Activated naive CD4-positive, alpha-beta T cell treated with anti-CD3 and anti-CD28 coated beads, Interleukin-2, amount 50 U/mL, for 16 hours (primary cell): ENCODE measurements at regions not wholly inside any gene's neighbourhood (a gene's known extent, or its start where the extent isn't known, plus 50 kb on each side); places are given as distances from the start of the nearest gene placed in this dataset.
"Not testable (repeated sequence)": the region's sequence is repeated elsewhere in the genome, so short reads cannot be mapped to it uniquely, and the experiment has no call there.

Experiments
- DNase-seq: peaks from one replicate; pipeline ENCODE4 v3.0.0-alpha.2; 2020

GRCh38 chr12:61996717-61997116, 263.5 kb upstream of the USP15 start:
- DNase-seq: no peak

DNA sequence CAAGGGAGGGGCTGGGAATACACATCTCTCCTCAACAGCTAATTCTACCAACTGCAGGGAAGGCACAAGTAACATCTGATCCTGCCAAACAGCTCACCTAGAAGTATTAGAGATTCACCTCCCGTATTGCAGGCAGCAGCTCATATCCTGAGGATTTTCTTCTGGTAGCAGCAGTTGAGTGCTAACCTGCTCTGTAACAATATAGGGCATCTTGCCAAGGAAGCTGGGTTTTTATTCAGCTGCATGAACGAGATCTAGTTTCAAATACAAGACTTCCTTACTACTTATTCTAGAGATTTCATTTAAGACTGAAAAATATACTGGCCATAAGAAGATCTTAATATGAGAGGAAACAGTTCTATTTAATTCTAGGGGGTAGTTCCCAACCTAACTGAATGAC, 261.4 kb upstream of the USP15 start:
- no peak for DNase-seq

DNA sequence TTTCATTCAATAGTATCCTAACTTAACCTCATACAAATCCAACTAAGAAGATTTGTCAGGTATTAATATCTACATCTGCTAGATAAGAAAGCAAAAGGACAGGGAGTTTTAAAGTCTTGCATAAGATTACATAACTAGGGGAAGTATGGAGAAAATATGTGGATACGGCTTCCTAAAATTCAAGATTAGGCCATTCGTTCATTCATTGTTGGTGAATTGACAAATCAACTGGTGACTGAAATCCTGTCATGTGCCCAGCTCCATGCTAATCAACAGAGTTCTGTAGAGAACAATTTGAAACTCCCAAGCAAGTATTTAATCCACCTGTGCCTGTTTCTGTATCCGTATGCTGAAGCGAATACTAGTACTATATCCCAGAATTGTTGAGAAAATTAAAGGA, 260.9 kb upstream of the USP15 start:
- no peak for DNase-seq

GRCh38 chr12:62001424-62001823, 258.8 kb upstream of the USP15 start:
- DNase-seq: no peak

DNA sequence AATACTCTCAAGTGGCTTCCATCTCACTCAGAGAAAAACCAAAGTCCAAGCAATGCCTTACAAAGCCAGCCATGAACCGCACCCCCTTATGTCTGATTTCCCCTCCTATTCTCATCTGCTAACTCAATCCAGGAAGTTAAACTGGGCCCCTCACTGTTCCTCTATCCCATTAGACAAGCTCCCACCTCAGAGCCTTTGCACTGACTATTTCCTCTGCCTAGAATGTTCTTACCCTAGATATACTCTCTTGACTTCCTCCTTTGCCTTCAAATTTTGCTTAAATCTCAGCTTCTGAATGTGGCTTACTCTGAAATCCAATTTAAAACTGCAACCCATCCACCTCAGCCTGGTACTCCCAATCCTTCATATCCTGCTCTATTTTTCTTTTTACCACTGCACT, 257.0 kb upstream of the USP15 start:
- DNase-seq: no peak

DNA sequence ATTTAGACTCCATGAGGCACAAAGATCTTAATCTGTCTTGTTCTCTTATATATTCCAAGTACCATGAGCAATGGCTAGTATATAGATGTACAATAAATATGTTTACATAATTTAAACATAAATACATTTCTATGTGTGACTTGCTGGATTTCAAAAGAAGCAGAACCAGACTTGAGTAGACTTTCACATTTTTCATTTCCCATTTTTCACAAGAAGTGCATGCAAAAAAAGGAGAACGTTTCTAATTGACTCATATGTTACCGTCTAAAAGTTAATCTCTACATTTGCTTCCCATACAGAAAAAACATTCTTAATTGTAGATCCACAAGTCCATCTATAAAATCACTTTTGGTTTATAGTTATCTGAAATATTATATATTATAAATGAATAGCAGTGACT, 256.5 kb upstream of the USP15 start:
- DNase-seq: no peak

DNA sequence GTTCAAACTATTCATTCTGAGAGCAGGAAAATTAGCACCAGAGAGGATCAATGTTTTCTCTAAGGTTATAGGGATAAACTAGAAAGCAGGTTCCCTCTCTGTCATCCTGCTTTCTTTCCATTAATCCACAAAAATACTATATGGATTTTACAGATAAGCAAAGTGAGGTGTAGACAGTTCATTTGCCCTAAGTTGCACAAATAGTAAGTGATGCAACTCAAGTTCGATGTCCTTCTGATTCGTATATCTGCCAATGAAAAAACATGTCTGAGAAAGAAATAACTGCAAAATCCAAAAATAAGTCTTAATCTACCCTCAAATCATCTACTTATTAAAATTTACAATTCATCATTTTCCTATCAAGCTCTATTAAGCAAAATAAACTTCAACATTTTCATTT, 254.6 kb upstream of the USP15 start:
- no peak for DNase-seq

DNA sequence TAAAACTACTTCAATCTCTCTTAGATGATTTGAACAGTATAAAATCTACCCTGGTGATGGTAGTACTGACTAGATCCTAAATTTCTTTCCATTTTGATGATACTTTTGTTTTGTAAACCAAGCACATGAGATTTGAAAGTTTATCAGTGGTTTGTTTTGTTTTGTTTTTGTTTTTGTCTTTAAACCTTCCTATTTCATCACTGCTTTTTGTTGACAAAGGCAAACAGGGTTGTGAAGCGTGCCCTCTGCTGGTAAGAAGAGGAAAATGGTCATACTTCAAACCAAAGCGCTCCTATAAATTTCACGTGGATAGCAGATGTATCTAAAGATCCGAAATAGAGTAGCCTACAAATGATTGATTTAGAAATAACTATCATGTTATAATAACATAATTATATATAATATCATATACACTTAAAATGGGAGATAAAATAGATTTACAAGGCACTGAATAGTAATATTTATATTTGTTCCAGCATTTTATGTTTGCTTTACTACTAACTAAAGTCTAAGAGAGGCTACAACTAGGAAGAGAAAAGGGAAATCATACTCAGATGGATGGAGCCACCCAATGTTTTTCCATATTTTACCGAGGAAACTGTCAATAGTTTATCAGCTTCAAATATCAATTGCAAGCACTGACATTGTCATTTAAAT, 254.0 kb upstream of the USP15 start:
- DNase-seq: no peak

DNA sequence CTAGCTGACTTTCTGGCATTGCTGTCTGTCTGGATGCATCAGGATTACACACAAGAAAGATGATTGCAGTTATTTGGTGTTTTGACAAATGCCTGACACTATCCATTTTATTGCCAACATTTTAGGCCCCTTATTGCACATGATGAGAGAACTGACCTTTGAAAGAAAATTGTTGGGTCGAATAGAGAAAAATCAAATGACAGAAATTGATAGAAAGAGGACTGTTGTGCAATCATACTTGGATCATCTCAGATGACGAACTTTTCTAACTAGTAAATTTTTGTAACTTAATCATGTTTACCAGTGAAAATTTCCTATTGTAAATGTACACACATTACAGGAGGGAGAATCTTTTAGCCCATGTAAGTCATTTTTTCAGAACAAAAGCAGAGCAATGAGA, 251.5 kb upstream of the USP15 start:
- DNase-seq: no peak

DNA sequence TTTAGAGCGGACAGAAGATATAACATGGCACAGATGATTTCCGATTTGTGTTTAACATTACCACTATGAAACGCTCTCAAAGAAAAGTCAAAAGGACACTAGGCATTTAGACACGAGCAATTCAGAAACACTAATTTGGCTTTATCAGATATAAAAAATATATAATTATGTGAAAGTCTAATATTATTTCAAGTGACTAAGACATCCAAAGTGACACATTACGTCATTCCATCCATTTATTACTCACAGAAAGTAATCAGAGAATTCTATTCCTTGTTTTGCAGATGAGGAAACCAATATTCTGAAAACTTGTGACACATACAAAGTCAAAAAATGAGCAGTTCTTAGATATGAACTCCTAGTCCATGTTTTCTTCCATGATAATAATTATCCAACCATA, 250.8 kb upstream of the USP15 start:
- no peak for DNase-seq

DNA sequence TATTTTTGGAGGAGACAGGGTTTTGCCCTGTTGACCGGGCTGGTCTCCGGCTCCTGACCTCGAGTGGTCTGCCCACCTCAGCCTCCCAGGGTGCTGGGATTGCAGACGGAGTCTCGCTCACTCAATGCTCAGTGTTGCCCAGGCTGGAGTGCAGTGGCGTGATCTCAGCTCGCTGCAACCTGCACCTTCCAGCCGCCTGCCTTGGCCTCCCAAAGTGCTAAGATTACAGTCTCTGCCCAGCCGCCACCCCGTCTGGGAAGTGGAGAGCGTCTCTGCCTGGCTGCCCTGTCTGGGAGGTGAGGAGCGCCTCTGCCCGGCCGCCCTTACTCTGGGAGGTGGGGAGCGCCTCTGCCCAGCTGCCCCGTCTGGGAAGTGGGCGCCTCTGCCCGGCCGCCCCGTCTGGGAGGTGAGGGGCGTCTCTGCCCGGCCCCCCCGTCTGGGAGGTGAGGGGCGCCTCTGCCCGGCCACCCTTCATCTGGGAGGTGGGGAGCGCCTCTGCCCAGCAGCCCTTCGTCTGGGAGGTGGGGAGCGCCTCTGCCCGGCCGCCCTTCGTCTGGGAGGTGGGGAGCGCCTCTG, 249.8 kb upstream of the USP15 start:
- peak; percentile 9 for DNase-seq

GRCh38 chr12:62010973-62011372, 249.2 kb upstream of the USP15 start:
- DNase-seq: not testable (repeated sequence)

DNA sequence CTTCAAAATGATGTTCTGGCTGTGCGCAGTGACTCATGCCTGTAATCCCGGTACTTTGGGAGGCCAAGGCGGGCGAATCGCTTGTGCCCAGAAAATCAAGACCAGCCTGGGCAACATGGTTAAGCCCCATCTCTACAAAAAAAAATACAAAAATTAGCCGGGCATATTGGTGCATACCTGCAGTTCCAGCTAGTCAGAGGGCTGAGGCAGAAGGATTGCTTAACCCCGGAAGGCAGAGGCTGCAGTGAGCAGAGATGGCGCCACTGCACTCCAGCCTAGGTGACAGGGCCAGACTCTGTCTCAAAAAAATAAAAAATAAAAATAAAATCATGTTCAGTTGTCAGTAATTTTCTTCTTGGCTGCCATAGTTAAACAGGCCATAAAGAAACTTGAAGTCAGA, 245.9 kb upstream of the USP15 start:
- DNase-seq: no peak

GRCh38 chr12:62016021-62016420, 244.2 kb upstream of the USP15 start:
- no peak for DNase-seq

- no peak for DNase-seq
These were observed 238.4 kb upstream of the USP15 start for GRCh38 chr12:62021808-62022207.

DNA sequence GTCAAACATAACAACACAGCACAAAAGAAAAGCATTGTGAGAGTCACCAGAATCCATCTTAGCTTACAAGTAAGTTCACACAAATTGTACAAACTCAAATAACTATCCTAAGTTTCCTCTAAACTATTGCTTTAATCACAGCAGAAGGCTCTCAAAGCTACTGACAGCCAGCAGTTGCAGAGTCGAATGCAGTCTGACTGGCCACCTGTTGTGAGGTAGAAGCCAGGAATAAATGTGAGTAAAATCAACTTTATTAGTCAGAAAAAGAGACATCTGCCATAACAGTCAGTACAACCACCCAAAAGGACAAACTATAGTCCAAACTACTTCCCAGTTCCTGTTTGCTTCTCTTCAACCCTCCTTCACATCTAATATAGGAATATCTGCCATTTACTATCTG, 231.7 kb upstream of the USP15 start:
- no peak for DNase-seq

- DNase-seq: no peak
These were observed 227.3 kb upstream of the USP15 start for GRCh38 chr12:62032870-62033269.

DNA sequence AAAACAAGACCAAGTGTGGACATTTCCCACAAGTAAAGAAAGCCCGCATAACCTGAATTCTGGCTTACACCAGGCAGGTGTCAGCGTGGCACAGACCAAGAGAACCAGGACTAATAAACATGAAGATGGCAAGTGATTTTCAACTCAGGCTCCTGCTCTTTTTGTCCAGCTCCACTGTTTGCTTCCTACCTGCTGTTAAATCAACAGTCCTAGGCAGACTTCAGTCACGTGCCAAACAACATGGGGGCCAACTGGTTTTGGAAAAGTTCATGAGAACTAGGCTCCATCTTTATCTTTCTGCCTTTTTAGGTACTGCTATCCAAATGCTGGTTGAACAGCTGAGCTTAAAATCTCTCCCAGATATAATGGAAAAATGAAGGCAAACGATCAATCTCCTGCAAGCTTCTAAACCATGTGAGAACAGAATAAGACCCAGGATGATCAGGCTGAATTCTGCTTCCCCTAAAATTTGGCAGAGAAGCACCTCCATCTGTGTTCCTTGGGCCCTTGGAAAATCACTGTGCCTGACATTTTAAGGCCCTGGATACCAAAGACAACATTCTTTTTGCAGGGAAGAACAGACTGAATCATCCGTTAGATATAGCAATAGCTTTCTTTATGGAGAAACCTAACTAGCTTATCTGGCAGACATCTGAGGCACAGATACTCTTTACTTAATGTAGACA, 215.6 kb upstream of the USP15 start:
- DNase-seq: no peak

GRCh38 chr12:62045211-62045610, 215.0 kb upstream of the USP15 start:
- no peak for DNase-seq

GRCh38 chr12:62050785-62051184, 209.4 kb upstream of the USP15 start:
- DNase-seq: no peak

- no peak for DNase-seq
These were observed 190.2 kb upstream of the USP15 start for GRCh38 chr12:62069976-62070375.

GRCh38 chr12:62073236-62073635, 187.0 kb upstream of the USP15 start:
- not testable (repeated sequence) for DNase-seq

- no peak for DNase-seq
These were observed 184.3 kb upstream of the USP15 start for GRCh38 chr12:62075870-62076269.

DNA sequence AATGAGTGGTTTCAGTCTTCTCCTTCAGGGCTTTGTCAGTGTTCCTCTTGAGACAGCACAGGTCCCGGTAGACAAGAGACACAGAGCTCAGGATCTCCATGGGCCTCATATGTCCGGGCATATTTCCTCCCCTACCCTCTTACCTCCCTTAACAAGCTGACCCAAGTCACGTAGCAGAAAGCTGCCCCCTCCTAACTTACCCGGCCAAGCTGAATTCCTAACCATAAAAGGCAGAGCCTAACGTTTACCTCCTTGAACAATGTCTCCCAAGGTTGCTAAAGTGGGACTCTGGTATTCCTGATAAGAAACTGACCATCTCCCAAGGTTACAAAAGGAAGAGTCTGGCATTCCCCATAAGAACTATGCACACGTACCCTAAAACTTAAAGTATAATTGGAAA, 182.2 kb upstream of the USP15 start:
- DNase-seq: no peak

DNA sequence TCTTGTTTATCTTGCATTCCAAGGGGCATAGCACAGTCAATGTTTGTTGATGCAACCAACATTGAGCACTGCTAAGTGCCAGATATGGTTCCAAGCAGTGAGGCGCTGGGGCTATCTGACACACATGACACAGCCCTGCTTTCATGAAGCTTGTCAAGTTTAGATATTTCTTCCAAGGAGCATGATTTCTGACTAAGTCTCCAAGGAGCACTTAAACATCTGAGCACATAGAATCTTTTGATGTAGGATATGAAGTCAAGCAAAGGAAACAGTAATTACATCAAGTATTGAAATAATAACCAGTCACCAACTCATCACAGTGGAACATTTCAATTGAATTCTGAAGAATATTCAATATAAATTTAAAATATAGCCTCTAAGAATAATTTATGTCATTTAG, 177.8 kb upstream of the USP15 start:
- no peak for DNase-seq
